NCI-H1048 (cell line): ENCODE measurements at regions not wholly inside any gene's neighbourhood (a gene's known extent, or its start where the extent isn't known, plus 50 kb on each side); places are given as distances from the start of the nearest gene placed in this dataset.
"Not testable (repeated sequence)": the region's sequence is repeated elsewhere in the genome, so short reads cannot be mapped to it uniquely, and the experiment has no call there.

Source experiments
- DNase-seq: peaks from one replicate; lab custom pipeline; 2025; lab: John Stamatoyannopoulos, UW

- DNase-seq: no peak
These were observed 101.4 kb upstream of the IL15 start for GRCh38 chr4:141534985-141535384.

GRCh38 chr4:141538001-141538400 is 98.4 kb upstream of the IL15 start:
- DNase-seq: no peak

- DNase-seq: no peak
These were observed 95.7 kb upstream of the IL15 start for GRCh38 chr4:141540643-141541042.

GRCh38 chr4:141541851-141542250 is 94.5 kb upstream of the IL15 start:
- DNase-seq: no peak

GRCh38 chr4:141543176-141543575 is 93.2 kb upstream of the IL15 start:
- DNase-seq: no peak

GRCh38 chr4:141543706-141544105 is 92.7 kb upstream of the IL15 start:
- no peak for DNase-seq

GRCh38 chr4:141548791-141549190 is 87.6 kb upstream of the IL15 start:
- DNase-seq: no peak

GRCh38 chr4:141560056-141560455 is 76.3 kb upstream of the IL15 start:
- DNase-seq: no peak

GRCh38 chr4:141562649-141563048 is 73.7 kb upstream of the IL15 start:
- no peak for DNase-seq

GRCh38 chr4:141563723-141564122 is 72.7 kb upstream of the IL15 start:
- DNase-seq: no peak

- not testable (repeated sequence) for DNase-seq
These were observed 71.4 kb upstream of the IL15 start for GRCh38 chr4:141564961-141565360.

- DNase-seq: no peak
These were observed 70.8 kb upstream of the IL15 start for GRCh38 chr4:141565379-141566089.

- DNase-seq: no peak
These were observed 69.0 kb upstream of the IL15 start for GRCh38 chr4:141567326-141567915.

- no peak for DNase-seq
These were observed 67.2 kb upstream of the IL15 start for GRCh38 chr4:141569141-141569540.

GRCh38 chr4:141570290-141570689 is 66.1 kb upstream of the IL15 start:
- DNase-seq: peak; percentile 1

GRCh38 chr4:141571362-141571761 is 65.0 kb upstream of the IL15 start:
- no peak for DNase-seq

- DNase-seq: no peak
These were observed 64.6 kb upstream of the IL15 start for GRCh38 chr4:141571793-141572192.

GRCh38 chr4:141573678-141574077 is 62.7 kb upstream of the IL15 start:
- DNase-seq: no peak

- no peak for DNase-seq
These were observed 60.5 kb upstream of the IL15 start for GRCh38 chr4:141575884-141576283.

GRCh38 chr4:141576585-141577110 is 59.7 kb upstream of the IL15 start:
- no peak for DNase-seq

GRCh38 chr4:141578451-141578850 is 57.9 kb upstream of the IL15 start:
- DNase-seq: no peak

- DNase-seq: no peak
These were observed 55.9 kb upstream of the IL15 start for GRCh38 chr4:141580523-141580922.
